OCI-LY7 (cell line): ENCODE measurements at regions not wholly inside any gene's neighbourhood (a gene's known extent, or its start where the extent isn't known, plus 50 kb on each side); places are given as distances from the start of the nearest gene placed in this dataset.

ENCODE experiments used
- BruUV-seq: library from RNA; stranded (reverse); fragments of 400-500 nt; replicated peaks from 2 replicates; lab custom pipeline; 2021; lab: Mats Ljungman, UMichigan
- CTCF ChIA-PET: fragments of 300-600 bp; sonication (Branson Sonifier 250); formaldehyde crosslinking; loops from one replicate; lab custom pipeline; 2022; ENCODE audit warnings: antibody characterized with exemption; ENCODE audit not compliant: unreplicated experiment; lab: Charles Lee
- POLR2A ChIA-PET: fragments of 300-600 bp; sonication (Branson Sonifier 250); formaldehyde crosslinking; loops from one replicate; lab custom pipeline; 2022; ENCODE audit warnings: antibody characterized with exemption; lab: Charles Lee
- DNase-seq: peaks from one replicate; pipeline ENCODE4 v3.0.0-alpha.2; 2015; ENCODE audit warnings: low spot score
- H2AFZ ChIP-seq: fragments of 200-600 bp; sonication (generic), shearing (Covaris generic); 2 replicates; pipeline ENCODE4 v1.6.1; 2014; ENCODE audit warnings: mild to moderate bottlenecking, antibody characterized with exemption, low read length, moderate library complexity
- H3K27ac ChIP-seq: fragments of 200-600 bp; sonication (generic); 2 replicates; pipeline ENCODE4 v1.5.1; 2014; ENCODE audit warnings: mixed run types, low read depth, mild to moderate bottlenecking, moderate library complexity, low read length, inconsistent platforms; ENCODE audit not compliant: poor library complexity, severe bottlenecking
- H3K36me3 ChIP-seq: fragments of 200-600 bp; sonication (generic); 2 replicates; pipeline ENCODE4 v1.6.1; 2014; ENCODE audit warnings: mild to moderate bottlenecking, antibody characterized with exemption, low read length, moderate library complexity, mixed read lengths; ENCODE audit not compliant: insufficient read depth
- H3K4me1 ChIP-seq: fragments of 200-600 bp; sonication (generic); 2 replicates; pipeline ENCODE4 v1.5.1; 2014; ENCODE audit warnings: mild to moderate bottlenecking, low read length; ENCODE audit not compliant: insufficient read depth, poor library complexity, severe bottlenecking
- H3K4me2 ChIP-seq: fragments of 200-600 bp; sonication (generic); 2 replicates; pipeline ENCODE4 v1.6.1; 2014; ENCODE audit warnings: mild to moderate bottlenecking, low read length
- H3K4me3 ChIP-seq: fragments of 200-600 bp; sonication (generic); 2 replicates; pipeline ENCODE4 v1.5.1; 2014; ENCODE audit warnings: mild to moderate bottlenecking, low read depth, low read length; ENCODE audit not compliant: poor library complexity, severe bottlenecking
- H3K79me2 ChIP-seq: fragments of 200-600 bp; sonication (generic); 2 replicates; pipeline ENCODE4 v1.6.1; 2016; ENCODE audit warnings: low read depth, mild to moderate bottlenecking, low read length, moderate library complexity, mixed read lengths; ENCODE audit not compliant: insufficient read depth
- H3K9me2 ChIP-seq: fragments of 200-600 bp; sonication (generic); 2 replicates; pipeline ENCODE4 v1.6.1; 2016; ENCODE audit warnings: mild to moderate bottlenecking, low read length, mixed read lengths; ENCODE audit not compliant: insufficient read depth
- H3K9me3 ChIP-seq: fragments of 200-600 bp; sonication (generic); 2 replicates; pipeline ENCODE4 v1.6.1; 2014; ENCODE audit warnings: mild to moderate bottlenecking, mixed run types, low read length, mixed read lengths
- H4K20me1 ChIP-seq: fragments of 200-600 bp; sonication (generic); 2 replicates; pipeline ENCODE4 v1.6.1; 2014; ENCODE audit warnings: mild to moderate bottlenecking, antibody characterized with exemption, low read length, moderate library complexity, mixed read lengths; ENCODE audit not compliant: insufficient read depth
- EZH2phosphoT487 ChIP-seq: fragments of 200-600 bp; sonication (generic); IDR thresholded peaks from 2 replicates; pipeline ENCODE4 v1.6.1; 2018; ENCODE audit warnings: low read depth, borderline replicate concordance, mild to moderate bottlenecking, mixed run types, antibody characterized with exemption, low read length, moderate library complexity, mixed read lengths
- intact Hi-C: fragments of 100-400 bp; cut with micrococcal nuclease; formaldehyde crosslinking; loops from one replicate; pipeline ENCODE4 v1.10.0; 2022; ENCODE audit not compliant: unreplicated experiment
- TF ChIP-seq, protein P1 (sequence below): fragments of 200-600 bp; sonication (generic); conservative IDR thresholded peaks from 2 replicates; pipeline ENCODE4 v1.5.1; 2014; ENCODE audit warnings: mild to moderate bottlenecking, antibody characterized with exemption, low read length, moderate library complexity, mixed read lengths

DNA sequence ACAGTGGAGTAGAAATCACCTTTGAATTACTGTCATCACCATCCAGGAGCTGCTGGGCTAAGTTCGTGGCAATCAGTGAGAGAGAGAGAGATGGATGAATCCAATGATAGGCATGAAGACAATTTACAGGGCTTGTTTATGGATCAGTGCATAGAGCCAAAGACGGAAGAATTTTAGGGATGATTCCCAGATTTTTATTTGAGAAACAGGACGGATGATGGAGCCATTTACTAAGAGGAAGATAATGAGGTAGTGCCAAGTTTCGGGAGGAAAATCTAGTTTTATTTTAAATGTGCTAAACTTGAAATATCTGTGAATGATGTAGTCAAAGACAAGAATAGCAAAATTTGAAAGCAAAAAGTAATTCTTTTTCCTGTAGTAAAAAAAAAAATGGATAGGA lies 394.2 kb upstream of the PAPPA start:
- Histone ChIP-seq H3K36me3 (no peaks in the 10 kb centered on the region), H4K20me1 (no peaks in the 10 kb centered on the region), H3K4me2 (no peak overlapping the region), H3K4me3 (no peak overlapping the region), H3K27ac (no peak overlapping the region), H3K9me3 (no peaks in the 10 kb centered on the region), H3K9me2 (no peaks in the 10 kb centered on the region), H2AFZ (no peak overlapping the region), H3K79me2 (no peaks in the 10 kb centered on the region), H3K4me1 (no peaks in the 10 kb centered on the region)
- no TSS peak for BruUV-seq
- intact Hi-C loops, result no loop called here
- TF ChIP-seq EZH2phosphoT487, result no peak
- TF ChIP-seq, protein P1, sequence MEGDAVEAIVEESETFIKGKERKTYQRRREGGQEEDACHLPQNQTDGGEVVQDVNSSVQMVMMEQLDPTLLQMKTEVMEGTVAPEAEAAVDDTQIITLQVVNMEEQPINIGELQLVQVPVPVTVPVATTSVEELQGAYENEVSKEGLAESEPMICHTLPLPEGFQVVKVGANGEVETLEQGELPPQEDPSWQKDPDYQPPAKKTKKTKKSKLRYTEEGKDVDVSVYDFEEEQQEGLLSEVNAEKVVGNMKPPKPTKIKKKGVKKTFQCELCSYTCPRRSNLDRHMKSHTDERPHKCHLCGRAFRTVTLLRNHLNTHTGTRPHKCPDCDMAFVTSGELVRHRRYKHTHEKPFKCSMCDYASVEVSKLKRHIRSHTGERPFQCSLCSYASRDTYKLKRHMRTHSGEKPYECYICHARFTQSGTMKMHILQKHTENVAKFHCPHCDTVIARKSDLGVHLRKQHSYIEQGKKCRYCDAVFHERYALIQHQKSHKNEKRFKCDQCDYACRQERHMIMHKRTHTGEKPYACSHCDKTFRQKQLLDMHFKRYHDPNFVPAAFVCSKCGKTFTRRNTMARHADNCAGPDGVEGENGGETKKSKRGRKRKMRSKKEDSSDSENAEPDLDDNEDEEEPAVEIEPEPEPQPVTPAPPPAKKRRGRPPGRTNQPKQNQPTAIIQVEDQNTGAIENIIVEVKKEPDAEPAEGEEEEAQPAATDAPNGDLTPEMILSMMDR, result no peak
- DNase-seq, result no peak
- ChIA-PET CTCF (no interaction called here), POLR2A (interaction anchor here (0.5 kb wide), 1 partner anchor 33 kb away, joined by 3 read pairs; no protein-coding TSS in a partner anchor)

DNA sequence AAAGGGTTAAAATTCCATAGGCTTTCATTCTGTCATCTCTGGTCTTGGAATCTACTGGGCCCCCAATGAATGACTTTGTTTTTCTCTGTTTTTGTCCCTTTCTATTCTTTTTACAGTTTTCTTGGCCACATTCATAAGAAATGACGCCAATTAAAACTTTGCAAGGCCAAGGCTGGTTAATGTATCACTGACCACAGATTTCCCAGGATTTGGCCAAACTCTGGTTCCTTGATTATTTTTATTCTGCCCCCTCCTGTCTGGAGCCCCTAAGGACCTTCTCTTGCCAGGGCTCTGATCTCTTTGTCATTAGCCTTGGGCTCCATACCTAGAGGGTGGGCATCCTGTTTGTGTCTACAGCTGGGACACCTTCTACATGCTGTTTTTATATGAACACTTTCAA lies 388.9 kb upstream of the PAPPA start:
- CTCF ChIA-PET, result no interaction called here
- POLR2A ChIA-PET, result interaction anchor here (0.6 kb wide), 1 partner anchor 25 kb away, joined by 3 read pairs; no protein-coding TSS in a partner anchor
- intact Hi-C loops, result no loop called here

DNA sequence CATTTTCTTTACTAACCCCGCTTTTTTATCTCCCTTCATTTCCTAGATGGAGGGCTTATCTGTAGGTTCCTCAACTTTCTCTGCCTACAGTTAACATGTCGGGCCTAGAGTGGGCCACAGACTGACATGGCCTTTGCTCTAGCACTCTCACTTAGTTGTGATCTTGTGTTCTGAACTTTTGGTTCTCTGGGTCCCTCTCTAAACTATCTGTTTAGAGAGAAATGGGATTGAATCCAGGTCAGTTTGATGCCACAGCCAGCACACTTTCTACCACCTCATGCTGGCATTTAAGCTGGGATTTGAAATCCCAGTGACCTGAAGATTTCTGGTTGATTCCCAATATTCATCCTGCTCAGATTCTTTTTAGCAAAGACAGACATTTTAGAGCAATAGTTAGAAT lies 388.5 kb upstream of the PAPPA start:
- Histone ChIP-seq H3K4me2 (no peak overlapping the region), H3K36me3 (no peaks in the 10 kb centered on the region), H3K4me1 (no peaks in the 10 kb centered on the region), H4K20me1 (no peaks in the 10 kb centered on the region), H3K79me2 (no peaks in the 10 kb centered on the region), H3K9me3 (no peaks in the 10 kb centered on the region), H3K4me3 (no peak overlapping the region), H2AFZ (no peak overlapping the region), H3K27ac (no peak overlapping the region), H3K9me2 (no peaks in the 10 kb centered on the region)
- TF ChIP-seq, protein P1, result no peak
- TF ChIP-seq EZH2phosphoT487, result no peak
- ChIA-PET POLR2A (interaction anchor here (1.1 kb wide), 1 partner anchor 17 kb away, joined by 3 read pairs; no protein-coding TSS in a partner anchor), CTCF (no interaction called here)
- BruUV-seq, result no TSS peak
- DNase-seq, result no peak
- intact Hi-C loops, result no loop called here

More for the DNA sequence above, 388.9 kb upstream of the PAPPA start:
- H3K9me3 ChIP-seq, result no peaks in the 10 kb centered on the region
- H2AFZ ChIP-seq, result no peak overlapping the region
- no peak for DNase-seq
- H3K4me3 ChIP-seq, result no peak overlapping the region
- H4K20me1 ChIP-seq, result no peaks in the 10 kb centered on the region
- no TSS peak for BruUV-seq
- no peaks in the 10 kb centered on the region for H3K79me2 ChIP-seq
- H3K9me2 ChIP-seq, result no peaks in the 10 kb centered on the region
- H3K36me3 ChIP-seq, result no peaks in the 10 kb centered on the region
- TF ChIP-seq, protein P1, result no peak
- no peak for TF ChIP-seq EZH2phosphoT487
- no peak overlapping the region for H3K4me2 ChIP-seq
- no peaks in the 10 kb centered on the region for H3K4me1 ChIP-seq
- no peak overlapping the region for H3K27ac ChIP-seq
